C4-2B (cell line): ENCODE measurements at regions not wholly inside any gene's neighbourhood (a gene's known extent, or its start where the extent isn't known, plus 50 kb on each side); places are given as distances from the start of the nearest gene placed in this dataset.

ENCODE experiments used
- H3K27ac ChIP-seq: fragments of 450-650 bp; 2 replicates; pipeline ENCODE4 v1.5.1; 2017
- CTCF ChIP-seq: fragments of 450-650 bp; conservative IDR thresholded peaks from 2 replicates; pipeline ENCODE4 v1.5.1; 2017; ENCODE audit warnings: mild to moderate bottlenecking
- ZFX ChIP-seq: fragments of 450-650 bp; IDR thresholded peaks from 2 replicates; pipeline ENCODE4 v1.6.1; 2017

GRCh38 chr22:47298017-47298785 is 535.8 kb downstream of the TBC1D22A start:
- no peak overlapping the region for H3K27ac ChIP-seq
- no peak for TF ChIP-seq ZFX
- no peak for TF ChIP-seq CTCF

GRCh38 chr22:47297261-47298016 is 535.0 kb downstream of the TBC1D22A start:
- TF ChIP-seq CTCF (no peak), ZFX (no peak)
- no peak overlapping the region for H3K27ac ChIP-seq

GRCh38 chr22:47296405-47297260 is 534.2 kb downstream of the TBC1D22A start:
- H3K27ac ChIP-seq, result no peak overlapping the region
- TF ChIP-seq CTCF (no peak), ZFX (no peak)

- no peak for TF ChIP-seq CTCF
- TF ChIP-seq ZFX, result no peak
- H3K27ac ChIP-seq, result no peak overlapping the region
Measured at GRCh38 chr22:47295982-47296381, 533.5 kb downstream of the TBC1D22A start.

- no peak overlapping the region for H3K27ac ChIP-seq
- TF ChIP-seq CTCF (no peak), ZFX (no peak)
Measured at GRCh38 chr22:47295226-47295901, 532.9 kb downstream of the TBC1D22A start.

GRCh38 chr22:47294576-47294975 is 532.1 kb downstream of the TBC1D22A start:
- H3K27ac ChIP-seq, result no peak overlapping the region
- TF ChIP-seq CTCF, result no peak
